ENCODE measurements at regions not wholly inside any gene's neighbourhood (a gene's known extent, or its start where the extent isn't known, plus 50 kb on each side); places are given as distances from the start of the nearest gene placed in this dataset.

DNA sequence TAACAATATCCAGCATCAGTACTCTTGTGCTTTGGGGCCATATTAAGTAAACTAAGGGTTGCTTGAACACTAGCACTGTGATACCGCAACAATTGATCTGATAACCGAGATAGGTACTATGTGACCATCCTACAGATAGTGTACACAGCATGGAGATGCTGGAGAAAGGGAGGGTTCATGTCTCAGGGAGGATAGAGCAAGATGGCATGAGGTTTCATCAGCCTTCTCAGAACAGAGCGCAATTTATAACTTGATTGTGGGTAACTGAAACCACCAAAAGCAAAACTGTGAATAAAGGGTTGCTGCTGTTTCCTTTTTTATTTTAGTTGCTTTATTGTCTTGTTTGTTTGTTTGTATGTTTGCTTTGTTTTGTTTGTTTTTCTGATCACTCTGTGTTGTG is 1449.7 kb downstream of the PCDH7 start:
- no peak for DNase-seq (ENCODE audit: low read depth)
- no peak overlapping the region for H3K4me3 ChIP-seq (ENCODE audit: low read depth, low read length)
- TF ChIP-seq CTCF (IDR thresholded peaks at IDR 0.05; ENCODE audit: control insufficient read depth, extremely low read depth, insufficient read depth), result no peak

DNA sequence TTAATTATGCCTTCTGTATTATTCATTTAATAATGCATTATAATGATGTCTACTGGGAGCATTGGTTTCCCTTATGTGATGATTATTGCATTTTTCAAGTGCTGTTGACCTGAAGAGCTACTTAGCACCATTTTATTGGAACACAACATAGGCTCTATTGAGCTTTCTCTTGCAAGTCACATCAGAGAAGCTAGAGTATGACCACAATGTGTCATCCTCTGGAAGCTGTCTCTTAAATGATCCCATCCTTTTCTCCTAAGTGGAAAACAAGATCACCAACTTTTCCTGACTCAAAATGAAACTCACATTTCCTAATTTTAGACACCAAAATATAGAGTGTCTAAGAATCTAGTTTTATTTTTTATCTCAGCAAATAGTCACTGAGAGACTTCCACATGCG is 1451.9 kb downstream of the PCDH7 start:
- H3K4me3 ChIP-seq (ENCODE audit: low read depth, low read length), result no peak overlapping the region
- DNase-seq (ENCODE audit: low read depth), result no peak
- TF ChIP-seq CTCF (IDR thresholded peaks at IDR 0.05; ENCODE audit: control insufficient read depth, extremely low read depth, insufficient read depth), result no peak

GRCh38 chr4:32172761-32173160 is 1452.6 kb downstream of the PCDH7 start:
- no peak overlapping the region for H3K4me3 ChIP-seq (ENCODE audit: low read depth, low read length)
- no peak for DNase-seq (ENCODE audit: low read depth)
- TF ChIP-seq CTCF (IDR thresholded peaks at IDR 0.05; ENCODE audit: control insufficient read depth, extremely low read depth, insufficient read depth), result no peak

- no peak for DNase-seq (ENCODE audit: low read depth)
- no peak for TF ChIP-seq CTCF (IDR thresholded peaks at IDR 0.05; ENCODE audit: control insufficient read depth, extremely low read depth, insufficient read depth)
- no peak overlapping the region for H3K4me3 ChIP-seq (ENCODE audit: low read depth, low read length)
Observed at GRCh38 chr4:32180086-32180485, 1459.9 kb downstream of the PCDH7 start.

DNA sequence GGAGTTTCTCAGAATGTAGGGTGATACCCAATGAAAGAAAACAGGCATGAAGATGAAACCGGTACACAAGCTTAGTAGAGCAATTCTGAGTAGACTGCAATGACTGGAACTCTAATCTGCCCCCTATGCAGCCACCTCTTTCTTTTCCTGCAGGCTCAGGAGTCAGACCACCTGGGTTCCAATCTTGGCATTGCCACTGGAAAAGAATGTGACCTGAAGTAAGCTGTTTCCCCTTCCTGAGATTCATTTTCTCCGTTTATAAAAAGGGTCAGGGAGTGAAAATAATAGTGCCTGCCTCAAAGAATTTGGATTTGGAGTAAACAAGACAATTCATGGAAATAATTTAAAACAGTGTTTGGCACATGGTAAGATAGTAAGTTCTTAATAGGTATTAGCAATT is 1464.0 kb downstream of the PCDH7 start:
- no peak for DNase-seq (ENCODE audit: low read depth)
- no peak for TF ChIP-seq CTCF (IDR thresholded peaks at IDR 0.05; ENCODE audit: control insufficient read depth, extremely low read depth, insufficient read depth)
- no peak overlapping the region for H3K4me3 ChIP-seq (ENCODE audit: low read depth, low read length)

- no peak for TF ChIP-seq CTCF (IDR thresholded peaks at IDR 0.05; ENCODE audit: control insufficient read depth, extremely low read depth, insufficient read depth)
- H3K4me3 ChIP-seq (ENCODE audit: low read depth, low read length), result no peak overlapping the region
- no peak for DNase-seq (ENCODE audit: low read depth)
Observed at GRCh38 chr4:32189130-32189529, 1469.0 kb downstream of the PCDH7 start.

DNA sequence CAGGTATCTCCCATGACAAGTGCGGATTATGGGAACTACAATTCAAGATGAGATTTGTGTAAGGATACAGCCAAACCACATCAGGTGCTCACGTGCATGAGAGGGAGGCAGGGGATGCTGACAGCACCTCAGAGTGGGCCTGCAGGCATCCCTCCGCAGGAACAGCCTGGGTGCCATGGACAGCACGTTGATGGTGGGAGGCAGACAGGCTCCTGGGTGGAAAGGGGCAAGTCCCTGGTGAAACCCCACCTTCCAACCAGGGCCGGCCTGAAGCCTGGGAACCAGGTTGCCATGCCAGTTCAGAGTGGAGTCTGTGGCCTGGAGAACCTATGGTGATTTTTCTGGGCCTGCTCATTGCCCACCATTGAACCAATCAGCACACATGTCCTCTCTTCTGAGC is 1469.6 kb downstream of the PCDH7 start:
- no peak for DNase-seq (ENCODE audit: low read depth)
- no peak overlapping the region for H3K4me3 ChIP-seq (ENCODE audit: low read depth, low read length)
- TF ChIP-seq CTCF (IDR thresholded peaks at IDR 0.05; ENCODE audit: control insufficient read depth, extremely low read depth, insufficient read depth), result no peak

Measured in LNCaP clone FGC (cell line).